Left ventricle myocardium inferior (tissue), 1 donor: ENCODE measurements at regions not wholly inside any gene's neighbourhood (a gene's known extent, or its start where the extent isn't known, plus 50 kb on each side); places are given as distances from the start of the nearest gene placed in this dataset.

Experiments used
- DNase-seq: peaks from one replicate; pipeline ENCODE4 v3.0.0-alpha.2; 2020
- H3K27ac ChIP-seq: fragments of 200-600 bp; replicated peaks from 2 replicates; pipeline ENCODE4 v1.8.0; 2021
- H3K27me3 ChIP-seq: fragments of 200-600 bp; 2 replicates; pipeline ENCODE4 v1.8.0; 2021; ENCODE audit warnings: low read depth
- H3K36me3 ChIP-seq: fragments of 200-600 bp; 2 replicates; pipeline ENCODE4 v1.8.0; 2021
- H3K4me1 ChIP-seq: fragments of 200-600 bp; 2 replicates; pipeline ENCODE4 v1.8.0; 2021
- H3K4me3 ChIP-seq: fragments of 200-600 bp; 2 replicates; pipeline ENCODE4 v1.8.0; 2021; ENCODE audit warnings: mild to moderate bottlenecking, moderate library complexity
- H3K9me3 ChIP-seq: fragments of 200-600 bp; replicated peaks from 2 replicates; pipeline ENCODE4 v1.8.0; 2021
- intact Hi-C: fragments of 100-400 bp; cut with micrococcal nuclease; formaldehyde crosslinking; loops from one replicate; pipeline ENCODE4 v1.11.0; 2022
- TF ChIP-seq, protein P1 (sequence below): fragments of 200-600 bp; IDR thresholded peaks from 2 replicates; pipeline ENCODE4 v1.8.0; 2021; ENCODE audit warnings: antibody characterized with exemption, mild to moderate bottlenecking, borderline replicate concordance
- donor health status: DM: no; HTN: yes; CAD: no; lungs with severe emphysema.

DNA sequence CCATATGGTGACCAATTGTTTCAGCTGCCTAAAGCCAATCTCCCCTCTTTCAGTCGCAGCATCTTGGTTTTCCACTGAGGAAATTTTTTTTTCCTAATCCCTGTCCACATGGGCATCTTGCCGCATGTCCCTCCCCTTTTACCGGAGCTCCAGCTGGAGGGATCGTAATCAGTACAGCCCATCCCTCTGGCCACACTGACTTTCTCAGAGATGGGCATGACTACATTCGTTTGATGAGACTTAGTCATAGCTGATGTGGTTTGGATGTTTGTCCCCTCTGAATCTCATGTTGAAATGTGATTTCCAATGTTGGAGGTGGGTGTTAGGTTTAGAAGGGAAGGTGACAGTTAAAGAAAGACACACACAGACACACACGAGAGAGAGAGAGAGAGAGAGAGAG lies 186.8 kb upstream of the CXCL12 start:
- TF ChIP-seq, protein P1, sequence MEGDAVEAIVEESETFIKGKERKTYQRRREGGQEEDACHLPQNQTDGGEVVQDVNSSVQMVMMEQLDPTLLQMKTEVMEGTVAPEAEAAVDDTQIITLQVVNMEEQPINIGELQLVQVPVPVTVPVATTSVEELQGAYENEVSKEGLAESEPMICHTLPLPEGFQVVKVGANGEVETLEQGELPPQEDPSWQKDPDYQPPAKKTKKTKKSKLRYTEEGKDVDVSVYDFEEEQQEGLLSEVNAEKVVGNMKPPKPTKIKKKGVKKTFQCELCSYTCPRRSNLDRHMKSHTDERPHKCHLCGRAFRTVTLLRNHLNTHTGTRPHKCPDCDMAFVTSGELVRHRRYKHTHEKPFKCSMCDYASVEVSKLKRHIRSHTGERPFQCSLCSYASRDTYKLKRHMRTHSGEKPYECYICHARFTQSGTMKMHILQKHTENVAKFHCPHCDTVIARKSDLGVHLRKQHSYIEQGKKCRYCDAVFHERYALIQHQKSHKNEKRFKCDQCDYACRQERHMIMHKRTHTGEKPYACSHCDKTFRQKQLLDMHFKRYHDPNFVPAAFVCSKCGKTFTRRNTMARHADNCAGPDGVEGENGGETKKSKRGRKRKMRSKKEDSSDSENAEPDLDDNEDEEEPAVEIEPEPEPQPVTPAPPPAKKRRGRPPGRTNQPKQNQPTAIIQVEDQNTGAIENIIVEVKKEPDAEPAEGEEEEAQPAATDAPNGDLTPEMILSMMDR, result no peak
- intact Hi-C loops, result no loop called here
- Histone ChIP-seq H3K9me3 (no peaks in the 10 kb centered on the region), H3K27ac (no peak overlapping the region), H3K36me3 (no peaks in the 10 kb centered on the region), H3K4me1 (peaks cover 9% of the 10 kb centered on the region), H3K4me3 (no peak overlapping the region), H3K27me3 (peaks cover 21% of the 10 kb centered on the region)
- DNase-seq, result no peak

DNA sequence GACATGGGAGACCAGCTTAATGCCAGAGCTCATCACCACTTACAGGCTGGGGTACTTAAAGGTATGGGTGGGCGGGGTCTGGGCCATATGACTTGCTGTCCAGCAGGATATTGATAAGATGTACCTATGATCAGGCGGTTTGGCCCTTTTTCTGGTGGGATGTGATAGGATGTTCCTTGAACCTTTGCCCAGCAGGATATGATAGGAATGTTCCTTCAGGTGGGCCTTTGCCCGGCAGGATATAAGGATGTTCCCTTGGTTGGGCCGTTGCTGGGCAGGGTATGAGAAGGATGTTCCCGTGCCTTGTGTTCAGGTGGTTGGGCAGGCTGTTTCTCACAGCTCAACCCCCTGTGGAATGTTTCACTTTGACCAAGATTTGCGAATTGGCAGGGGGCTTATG lies 187.2 kb upstream of the CXCL12 start:
- no peak overlapping the region for H3K4me3 ChIP-seq
- no peaks in the 10 kb centered on the region for H3K36me3 ChIP-seq
- peaks cover 9% of the 10 kb centered on the region for H3K4me1 ChIP-seq
- intact Hi-C loops, result no loop called here
- H3K9me3 ChIP-seq, result no peaks in the 10 kb centered on the region
- H3K27me3 ChIP-seq, result peaks cover 21% of the 10 kb centered on the region
- TF ChIP-seq, protein P1, result no peak
- no peak for DNase-seq
- no peak overlapping the region for H3K27ac ChIP-seq

DNA sequence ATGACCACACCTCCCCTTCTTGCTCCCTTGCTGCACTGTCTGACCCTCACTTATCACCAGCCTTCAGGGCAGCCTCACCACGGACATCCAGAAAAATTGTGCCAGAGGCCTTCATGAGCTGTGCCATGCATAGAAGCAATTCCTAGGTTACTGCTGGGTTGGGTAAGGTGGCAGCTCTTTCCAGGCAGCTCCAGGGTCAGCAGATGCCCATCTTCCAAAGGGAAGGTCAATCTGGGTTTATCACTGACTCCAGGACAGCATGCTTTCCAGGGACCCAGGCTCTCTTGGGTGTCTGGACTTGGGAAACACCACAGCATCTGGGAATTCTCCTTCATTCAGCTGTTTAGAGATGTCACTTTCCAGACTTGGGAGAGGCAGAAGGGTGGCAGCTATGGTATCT lies 188.9 kb upstream of the CXCL12 start:
- TF ChIP-seq, protein P1, result no peak
- Histone ChIP-seq H3K4me3 (no peak overlapping the region), H3K9me3 (no peaks in the 10 kb centered on the region), H3K4me1 (peaks cover 9% of the 10 kb centered on the region), H3K27me3 (peaks cover 21% of the 10 kb centered on the region), H3K36me3 (no peaks in the 10 kb centered on the region), H3K27ac (no peak overlapping the region)
- intact Hi-C loops, result no loop called here
- DNase-seq, result no peak

GRCh38 chr10:44574596-44575480 lies 189.9 kb upstream of the CXCL12 start:
- H3K4me1 ChIP-seq, result peaks cover 8% of the 10 kb centered on the region
- no peak for DNase-seq
- H3K27me3 ChIP-seq, result peaks cover 17% of the 10 kb centered on the region
- H3K4me3 ChIP-seq, result no peak overlapping the region
- H3K9me3 ChIP-seq, result no peaks in the 10 kb centered on the region
- TF ChIP-seq, protein P1, result no peak
- intact Hi-C loops, result no loop called here
- H3K36me3 ChIP-seq, result no peaks in the 10 kb centered on the region
- no peak overlapping the region for H3K27ac ChIP-seq

GRCh38 chr10:44575601-44576380 lies 190.9 kb upstream of the CXCL12 start:
- Histone ChIP-seq H3K4me3 (no peak overlapping the region), H3K9me3 (no peaks in the 10 kb centered on the region), H3K27ac (peak overlapping the region; percentile 79), H3K36me3 (no peaks in the 10 kb centered on the region), H3K27me3 (peaks cover 7% of the 10 kb centered on the region), H3K4me1 (no peaks in the 10 kb centered on the region)
- DNase-seq, result no peak
- TF ChIP-seq, protein P1, result no peak
- intact Hi-C loops, result no loop called here
